Stimulated activated CD8-positive, alpha-beta memory T cell treated with anti-CD3 and anti-CD28 coated beads, Interleukin-15, amount 100 ng/mL, for 24 hours (primary cell): ENCODE measurements at regions not wholly inside any gene's neighbourhood (a gene's known extent, or its start where the extent isn't known, plus 50 kb on each side); places are given as distances from the start of the nearest gene placed in this dataset.

Experiments used
- DNase-seq: peaks from one replicate; pipeline ENCODE4 v3.0.0-alpha.2; 2020; ENCODE audit warnings: low read depth

DNA sequence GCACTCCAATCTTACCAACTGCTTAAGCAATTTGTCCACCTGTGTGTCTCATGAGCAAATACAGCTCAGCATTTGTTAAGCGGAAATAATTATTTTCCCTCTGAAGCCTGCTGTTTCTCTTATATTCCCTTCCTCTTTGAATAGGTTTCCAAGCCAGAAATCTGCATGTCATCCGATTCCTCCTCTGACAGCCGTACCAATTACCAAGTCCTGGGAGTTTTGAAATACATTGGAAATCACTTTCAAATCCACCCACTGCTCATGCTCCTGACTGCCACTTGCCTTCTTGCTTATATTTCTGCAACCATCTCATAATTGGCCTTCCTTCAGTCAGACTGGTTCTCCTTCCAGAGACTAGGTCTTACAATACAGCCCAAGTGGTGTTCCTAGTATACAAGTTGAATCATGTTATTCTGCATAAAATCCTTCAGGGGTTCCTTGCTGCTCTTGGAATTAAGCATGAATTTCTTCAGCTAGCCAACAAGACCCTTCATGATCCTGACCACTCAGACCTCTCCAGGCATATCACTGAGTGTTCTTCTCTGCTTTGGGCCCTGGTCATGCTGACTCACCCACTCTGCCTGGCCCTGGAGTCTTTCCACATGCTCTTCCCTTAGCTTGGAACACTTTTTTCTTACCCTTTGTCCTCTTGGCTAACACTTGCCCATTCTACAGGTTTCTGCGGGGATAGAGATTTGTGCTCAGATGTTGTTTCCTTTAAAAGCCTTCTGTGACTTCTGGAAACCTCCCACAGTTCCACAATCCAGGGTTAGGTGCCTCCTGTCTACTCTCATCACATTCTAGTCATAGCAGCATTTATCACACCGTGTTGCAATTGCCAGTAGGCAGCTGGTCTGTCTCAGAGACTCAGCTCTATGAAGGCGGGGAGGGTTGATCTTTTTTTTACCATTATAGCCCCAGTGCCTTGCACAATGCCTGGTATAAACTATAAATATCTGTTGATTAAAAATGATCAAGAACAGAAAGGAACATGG, 157.6 kb downstream of the ARL6IP6 start:
- DNase-seq: no peak

GRCh38 chr2:152874955-152875354, 156.5 kb downstream of the ARL6IP6 start:
- DNase-seq: no peak

- DNase-seq: no peak
These were observed 151.8 kb downstream of the ARL6IP6 start for GRCh38 chr2:152870239-152870638.

DNA sequence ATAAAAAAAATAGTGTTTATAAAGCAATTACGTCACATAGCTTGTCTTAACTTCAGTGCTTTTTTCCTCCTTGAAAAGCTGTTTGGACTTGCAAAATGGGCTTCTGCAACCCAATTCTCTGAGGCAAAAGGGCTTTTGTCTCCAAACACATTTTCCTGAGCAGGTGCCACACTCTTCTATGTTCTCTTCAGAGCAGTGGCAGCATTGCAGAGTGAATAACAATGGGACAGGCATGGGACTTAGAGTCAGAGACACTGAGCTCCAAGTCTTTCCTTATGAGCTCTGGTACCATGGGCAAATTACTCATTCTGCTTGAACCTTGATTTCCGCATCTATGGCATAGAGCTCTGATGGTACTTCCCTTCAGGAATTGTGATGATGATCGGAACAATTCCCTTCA, 149.0 kb downstream of the ARL6IP6 start:
- no peak for DNase-seq

DNA sequence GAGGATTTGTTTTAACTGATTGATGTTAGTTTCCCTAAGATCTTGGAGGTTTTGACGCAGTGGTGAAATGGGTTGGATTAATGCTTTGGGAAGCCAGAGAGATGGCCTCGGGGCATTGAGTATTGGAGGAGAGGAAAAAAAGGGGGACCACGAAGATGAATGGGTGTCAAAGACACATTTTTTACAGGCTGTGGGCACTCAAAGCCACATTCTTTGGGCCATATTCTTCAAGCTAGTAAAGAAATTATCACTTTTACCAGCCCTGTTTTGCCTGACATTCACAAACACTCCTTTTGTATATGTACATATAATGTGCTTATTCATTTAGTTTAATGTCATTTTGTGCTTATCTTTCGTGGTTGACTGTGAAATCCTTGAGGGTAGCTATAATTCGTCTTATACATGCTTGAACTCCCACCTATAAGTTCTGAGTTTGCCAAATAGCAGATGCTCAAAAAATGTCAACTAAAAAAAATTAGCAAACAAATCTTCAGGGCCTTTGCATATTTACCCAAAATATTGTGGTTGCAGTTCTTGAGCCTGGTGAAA, 146.3 kb downstream of the ARL6IP6 start:
- DNase-seq: no peak

DNA sequence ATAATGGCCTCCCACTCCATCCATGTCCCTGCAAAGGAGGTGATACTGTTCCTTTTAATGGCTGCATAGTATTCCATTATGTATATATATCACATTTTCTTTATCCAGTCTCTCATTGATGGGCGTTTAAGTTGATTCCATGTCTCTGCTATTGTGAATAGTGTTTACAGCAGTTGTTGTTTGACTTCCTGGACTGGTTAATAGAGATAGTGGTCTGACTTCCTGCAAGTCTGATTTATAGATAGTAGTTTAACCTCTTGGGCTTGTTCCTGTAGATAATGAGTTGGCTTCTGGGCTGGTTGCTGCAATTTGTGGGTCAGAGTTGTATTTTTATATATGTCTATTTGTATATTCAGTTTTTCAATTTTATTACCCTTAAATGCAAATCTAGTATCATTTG, 145.4 kb downstream of the ARL6IP6 start:
- DNase-seq: no peak

GRCh38 chr2:152861349-152861942, 143.0 kb downstream of the ARL6IP6 start:
- no peak for DNase-seq

- no peak for DNase-seq
These were observed 140.3 kb downstream of the ARL6IP6 start for GRCh38 chr2:152858594-152859265.

DNA sequence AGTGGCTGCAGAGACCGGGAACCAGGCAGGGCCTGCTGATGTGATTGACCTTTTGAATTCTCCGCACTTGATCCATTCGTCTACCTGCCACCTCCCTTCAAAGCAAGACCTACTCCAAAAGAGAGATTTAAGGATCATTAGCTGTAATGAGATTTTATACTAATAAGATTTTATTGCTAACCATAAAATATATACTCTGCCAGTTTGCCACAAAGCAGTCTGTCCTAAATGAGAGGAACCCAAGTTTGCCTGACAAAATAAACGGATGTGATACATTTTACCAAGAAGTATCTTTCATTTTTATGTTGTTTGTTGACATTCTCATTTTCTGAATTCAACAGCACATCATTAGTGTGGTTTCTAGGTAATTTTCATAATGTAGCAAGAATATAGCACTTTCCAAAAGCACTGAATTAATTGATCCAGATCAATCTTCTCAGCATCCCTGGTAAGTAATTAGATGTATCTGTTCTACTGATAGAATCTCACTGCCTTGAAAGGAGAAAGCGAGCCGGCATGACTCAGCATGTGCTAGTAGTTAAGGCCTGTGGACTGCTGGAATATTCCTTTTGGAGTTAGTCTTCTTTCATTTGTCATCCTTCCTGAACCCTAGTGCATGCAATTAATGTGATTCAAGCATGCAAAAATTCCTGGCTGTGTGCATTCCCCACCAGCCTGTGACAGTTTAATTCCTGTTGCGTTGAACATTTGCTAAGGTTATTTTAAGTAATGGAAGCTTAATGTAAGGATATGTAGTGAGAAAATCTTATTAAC, 128.5 kb downstream of the ARL6IP6 start:
- no peak for DNase-seq

DNA sequence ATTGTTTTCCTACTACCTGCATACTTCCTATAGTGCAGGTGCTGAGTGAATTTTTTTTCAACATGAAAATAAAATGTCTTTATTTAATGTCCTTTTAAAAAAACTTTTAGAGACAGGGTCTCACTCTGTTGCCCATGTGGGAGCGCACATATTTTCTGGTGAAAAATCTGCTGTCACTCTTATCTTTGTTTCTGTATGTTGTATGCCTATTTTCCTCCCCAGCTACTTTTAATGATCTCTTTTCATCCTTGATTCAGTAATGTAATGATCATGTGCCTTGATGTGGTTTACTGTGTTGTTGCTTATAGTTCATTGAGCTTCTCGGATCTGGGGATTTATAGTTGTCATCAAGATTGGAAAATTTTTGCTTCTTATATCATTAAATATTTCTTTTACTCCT, 117.3 kb downstream of the ARL6IP6 start:
- no peak for DNase-seq

- DNase-seq: no peak
These were observed 109.5 kb downstream of the ARL6IP6 start for GRCh38 chr2:152827944-152828343.

- no peak for DNase-seq
These were observed 108.3 kb downstream of the ARL6IP6 start for GRCh38 chr2:152826581-152827279.

DNA sequence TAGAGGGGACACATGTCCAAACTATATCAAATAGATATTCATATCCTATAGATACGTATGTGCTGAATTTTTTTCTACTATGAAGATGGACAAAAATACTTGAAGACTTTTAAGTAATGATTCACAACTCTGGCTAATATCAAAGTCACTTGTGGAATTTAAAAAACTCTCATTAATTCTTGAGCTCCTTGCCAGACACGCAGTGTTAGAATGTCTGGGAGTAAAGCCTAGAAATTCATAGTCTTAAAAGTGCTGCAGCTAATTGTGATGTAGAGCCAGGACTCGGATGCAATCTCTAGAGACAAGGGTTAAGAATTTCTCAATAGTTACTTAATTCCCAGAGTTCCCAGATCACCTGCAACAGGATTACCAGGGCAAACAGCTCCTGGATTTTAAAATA, 107.4 kb downstream of the ARL6IP6 start:
- DNase-seq: no peak

GRCh38 chr2:152823905-152824304, 105.5 kb downstream of the ARL6IP6 start:
- DNase-seq: no peak

GRCh38 chr2:152822676-152823075, 104.3 kb downstream of the ARL6IP6 start:
- no peak for DNase-seq

GRCh38 chr2:152820048-152820447, 101.6 kb downstream of the ARL6IP6 start:
- DNase-seq: no peak

DNA sequence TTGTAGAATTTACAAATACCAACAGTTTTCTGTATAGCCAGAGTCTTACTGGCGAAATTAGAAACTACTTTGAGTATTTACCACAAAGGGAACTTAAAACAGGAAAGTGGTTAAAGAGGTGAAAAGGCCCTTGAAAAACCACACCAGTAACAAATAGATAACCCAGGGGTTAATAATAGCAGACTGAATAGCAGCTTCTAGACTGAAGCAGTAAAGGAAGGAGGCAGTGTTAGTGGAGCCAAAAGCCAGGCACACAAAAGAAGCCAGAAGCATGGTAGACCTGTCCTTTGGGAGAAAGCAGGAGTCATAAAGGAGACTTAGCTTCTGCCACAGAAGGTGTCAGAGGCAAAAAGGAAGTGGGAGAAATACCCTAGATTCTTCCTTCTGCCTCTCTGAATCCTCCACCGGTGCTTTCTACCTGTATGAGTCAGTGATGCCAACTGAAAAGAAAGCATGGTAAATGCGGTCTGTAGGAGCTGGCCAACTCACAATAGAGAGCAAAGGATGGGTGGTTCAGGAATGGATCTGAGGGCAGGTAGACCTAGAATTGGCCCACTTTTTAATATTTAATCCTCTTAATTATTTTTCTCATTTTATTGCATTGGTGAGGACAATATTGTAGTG, 97.3 kb downstream of the ARL6IP6 start:
- DNase-seq: no peak

DNA sequence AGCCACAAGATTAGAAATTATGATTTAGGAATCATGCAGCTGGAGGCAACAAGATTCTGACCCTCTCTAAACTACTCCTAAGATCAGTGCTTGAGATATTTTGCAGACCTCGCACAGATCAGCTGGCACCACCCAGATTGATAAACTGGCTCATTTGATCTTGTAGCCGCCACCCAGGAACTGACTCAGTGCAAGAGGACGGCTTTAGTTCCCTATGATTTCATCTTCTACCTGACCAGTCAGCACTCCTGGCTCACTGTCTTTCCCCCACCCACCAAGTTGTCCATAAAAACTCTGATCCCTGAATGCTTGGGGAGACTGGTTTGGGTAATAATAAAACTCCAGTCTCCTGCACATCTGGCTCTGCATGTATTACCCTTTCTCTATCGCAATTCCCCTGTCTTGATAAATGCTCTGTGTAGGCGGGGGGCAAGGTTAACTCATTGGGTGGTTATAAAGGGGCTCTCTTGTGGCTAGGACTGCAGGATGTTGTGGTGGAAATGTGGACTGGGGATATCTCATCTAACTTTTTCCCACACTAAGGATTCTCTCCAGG, 96.1 kb downstream of the ARL6IP6 start:
- DNase-seq: no peak

- no peak for DNase-seq
These were observed 94.9 kb downstream of the ARL6IP6 start for GRCh38 chr2:152813351-152813750.
